Mucosa of stomach (tissue), 1 donor: ENCODE measurements at regions not wholly inside any gene's neighbourhood (a gene's known extent, or its start where the extent isn't known, plus 50 kb on each side); places are given as distances from the start of the nearest gene placed in this dataset.

Source experiments
- H3K27me3 ChIP-seq: one replicate; pipeline ENCODE4 v1.7.0; 2013; ENCODE audit warnings: mild to moderate bottlenecking, low read length; ENCODE audit not compliant: control insufficient read depth, insufficient read depth
- H3K36me3 ChIP-seq: one replicate; pipeline ENCODE4 v1.7.0; 2013; ENCODE audit warnings: low read length; ENCODE audit not compliant: control insufficient read depth, insufficient read depth
- H3K4me1 ChIP-seq: one replicate; pipeline ENCODE4 v1.7.0; 2013; ENCODE audit warnings: mild to moderate bottlenecking, low read length; ENCODE audit not compliant: control insufficient read depth, insufficient read depth
- H3K4me3 ChIP-seq: one replicate; pipeline ENCODE4 v1.7.0; 2013; ENCODE audit warnings: low read length
- H3K9ac ChIP-seq: one replicate; pipeline ENCODE4 v1.7.0; 2013; ENCODE audit warnings: mild to moderate bottlenecking, low read length, moderate library complexity
- H3K9me3 ChIP-seq: one replicate; pipeline ENCODE4 v1.7.0; 2013; ENCODE audit warnings: mild to moderate bottlenecking, low read length, moderate library complexity; ENCODE audit not compliant: control insufficient read depth
- donor health status: Pancreatic carcinoma.

DNA sequence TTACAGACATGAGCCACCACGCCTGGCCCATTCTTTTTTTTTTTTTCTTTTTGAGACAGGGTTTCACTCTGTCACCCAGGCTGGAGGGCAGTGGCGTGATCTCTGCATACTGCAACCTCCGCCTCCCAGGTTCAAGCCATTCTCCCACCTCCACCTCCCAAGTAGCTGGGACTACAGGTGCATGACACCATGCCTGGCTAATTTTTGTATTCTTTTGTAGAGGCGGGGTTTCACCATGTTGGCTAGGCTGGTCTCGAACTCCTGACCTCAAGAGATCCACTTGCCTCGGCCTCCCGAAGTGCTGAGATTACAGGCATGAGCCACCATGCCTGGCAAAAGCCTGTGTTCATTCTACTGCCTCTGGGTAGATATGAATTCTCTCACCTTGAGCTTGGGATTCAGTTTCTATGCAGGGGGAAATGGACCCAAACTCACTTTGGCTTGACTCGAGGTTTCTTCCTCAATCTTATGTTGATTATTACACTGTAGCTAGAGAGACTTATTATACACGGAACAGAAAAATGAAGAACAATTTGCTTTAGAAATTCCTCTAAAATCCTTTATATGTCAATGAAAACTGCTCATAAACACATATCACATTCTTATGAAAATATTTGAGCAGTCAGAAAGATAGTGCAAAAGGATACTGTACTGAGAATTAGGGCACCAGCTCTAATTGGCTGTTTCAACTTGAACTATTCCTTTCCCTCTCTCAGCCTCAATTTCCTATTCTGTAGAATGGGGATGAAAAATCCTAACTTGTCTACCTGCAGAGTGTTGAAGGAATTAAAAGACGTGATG lies 252.3 kb downstream of the MYCN start:
- no peaks in the 10 kb centered on the region for H3K36me3 ChIP-seq
- no peak overlapping the region for H3K9ac ChIP-seq
- H3K4me1 ChIP-seq: peaks cover 29% of the 10 kb centered on the region
- H3K4me3 ChIP-seq: no peak overlapping the region
- H3K9me3 ChIP-seq: no peaks in the 10 kb centered on the region
- no peaks in the 10 kb centered on the region for H3K27me3 ChIP-seq

DNA sequence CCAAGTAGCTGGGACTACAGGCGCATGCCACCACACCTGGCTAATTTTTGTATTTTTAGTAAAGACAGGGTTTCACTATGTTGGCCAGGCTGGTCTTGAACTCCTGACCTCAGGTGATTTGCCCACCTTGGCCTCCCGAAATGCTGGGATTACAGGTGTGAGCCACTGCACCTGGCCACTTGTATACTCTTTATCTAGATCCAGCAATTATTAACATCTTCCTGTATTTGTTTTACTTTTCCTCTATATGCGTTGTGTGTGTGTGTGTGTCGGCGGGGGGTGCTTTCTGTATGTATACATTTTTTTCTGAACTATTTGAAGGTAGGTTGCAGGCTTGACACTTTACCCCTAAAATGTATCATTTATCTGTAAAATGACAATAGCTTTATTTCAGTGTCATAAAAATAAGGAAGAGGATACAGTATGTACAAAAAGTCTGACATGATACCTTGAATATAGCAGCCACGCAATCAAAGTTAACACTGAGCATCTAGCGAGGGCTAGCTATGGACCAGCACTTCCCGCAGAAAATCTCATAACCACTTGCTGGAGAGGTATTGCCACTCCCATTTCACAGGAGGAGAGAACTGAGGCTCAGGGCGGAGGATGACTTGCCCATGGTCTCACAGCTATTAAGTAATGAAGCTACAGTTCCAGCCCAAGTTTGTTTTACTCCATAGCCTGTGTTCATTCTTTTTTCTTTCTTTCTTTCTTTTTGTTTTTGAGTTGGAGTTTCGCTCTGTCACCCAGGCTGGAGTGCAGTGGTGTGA lies 251.3 kb downstream of the MYCN start:
- peaks cover 28% of the 10 kb centered on the region for H3K4me1 ChIP-seq
- H3K9ac ChIP-seq: no peak overlapping the region
- H3K36me3 ChIP-seq: no peaks in the 10 kb centered on the region
- H3K27me3 ChIP-seq: no peaks in the 10 kb centered on the region
- no peaks in the 10 kb centered on the region for H3K9me3 ChIP-seq
- H3K4me3 ChIP-seq: no peak overlapping the region

DNA sequence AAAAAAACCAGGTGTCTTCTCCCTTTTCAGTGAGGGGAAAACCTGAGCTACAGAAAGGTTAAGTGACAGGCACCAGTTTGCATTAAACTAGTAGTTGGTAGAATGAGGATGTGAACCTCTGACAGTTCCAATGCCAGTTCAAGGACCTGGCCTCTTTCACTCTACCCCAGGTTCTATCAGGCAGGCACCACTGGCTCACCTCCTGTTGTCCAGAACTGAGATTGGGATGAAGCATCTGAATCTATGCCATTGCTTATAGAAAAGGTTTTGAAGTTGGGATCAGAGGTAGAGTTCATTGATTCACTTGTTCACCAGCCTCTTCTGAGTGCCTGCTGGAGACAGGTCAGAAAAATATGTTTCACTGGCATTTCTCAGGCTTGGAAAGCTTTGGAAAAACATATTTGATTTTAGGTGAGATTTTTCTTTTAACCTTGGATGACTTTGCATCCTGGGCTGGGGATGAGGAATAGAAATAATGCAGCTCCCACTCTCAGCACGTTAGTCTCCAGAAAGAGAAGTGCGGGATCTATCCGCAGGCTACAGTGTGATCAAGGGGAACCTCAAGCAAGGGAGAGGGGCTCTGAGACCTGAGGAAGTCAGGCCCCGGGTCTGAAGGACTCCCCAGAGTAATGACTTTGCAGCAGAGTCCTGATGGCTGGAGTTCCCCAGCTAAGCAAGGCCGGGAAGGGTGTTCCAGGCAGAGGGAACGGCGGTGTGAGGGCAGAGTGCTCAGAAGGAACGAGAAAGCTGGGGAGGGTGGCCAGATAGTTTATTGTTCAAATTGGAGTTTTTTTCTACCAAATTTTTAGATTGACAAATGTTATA lies 250.3 kb downstream of the MYCN start:
- H3K36me3 ChIP-seq: no peaks in the 10 kb centered on the region
- H3K4me1 ChIP-seq: peaks cover 26% of the 10 kb centered on the region
- no peak overlapping the region for H3K9ac ChIP-seq

DNA sequence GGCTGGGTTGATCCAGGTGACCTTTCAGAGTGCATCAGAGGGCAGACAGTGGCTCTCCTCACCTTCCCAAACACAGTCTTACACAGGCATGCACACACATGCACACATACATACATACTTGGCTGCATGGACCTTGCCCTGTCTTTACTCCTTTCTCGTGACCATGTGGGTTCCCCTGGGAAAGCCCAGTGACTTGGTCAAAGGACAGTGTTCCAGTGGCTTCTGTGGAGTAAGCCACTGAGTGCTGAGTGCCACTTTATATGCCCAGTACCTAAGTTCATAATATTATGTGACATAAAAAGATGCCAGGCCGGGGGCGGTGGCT lies 249.4 kb downstream of the MYCN start:
- H3K9me3 ChIP-seq: no peaks in the 10 kb centered on the region
- H3K4me3 ChIP-seq: no peak overlapping the region
- H3K9ac ChIP-seq: no peak overlapping the region
- H3K4me1 ChIP-seq: peaks cover 26% of the 10 kb centered on the region
- H3K27me3 ChIP-seq: no peaks in the 10 kb centered on the region
- H3K36me3 ChIP-seq: no peaks in the 10 kb centered on the region

More for the DNA sequence above, 250.3 kb downstream of the MYCN start:
- H3K9me3 ChIP-seq: no peaks in the 10 kb centered on the region
- H3K27me3 ChIP-seq: no peaks in the 10 kb centered on the region
- H3K4me3 ChIP-seq: no peak overlapping the region

DNA sequence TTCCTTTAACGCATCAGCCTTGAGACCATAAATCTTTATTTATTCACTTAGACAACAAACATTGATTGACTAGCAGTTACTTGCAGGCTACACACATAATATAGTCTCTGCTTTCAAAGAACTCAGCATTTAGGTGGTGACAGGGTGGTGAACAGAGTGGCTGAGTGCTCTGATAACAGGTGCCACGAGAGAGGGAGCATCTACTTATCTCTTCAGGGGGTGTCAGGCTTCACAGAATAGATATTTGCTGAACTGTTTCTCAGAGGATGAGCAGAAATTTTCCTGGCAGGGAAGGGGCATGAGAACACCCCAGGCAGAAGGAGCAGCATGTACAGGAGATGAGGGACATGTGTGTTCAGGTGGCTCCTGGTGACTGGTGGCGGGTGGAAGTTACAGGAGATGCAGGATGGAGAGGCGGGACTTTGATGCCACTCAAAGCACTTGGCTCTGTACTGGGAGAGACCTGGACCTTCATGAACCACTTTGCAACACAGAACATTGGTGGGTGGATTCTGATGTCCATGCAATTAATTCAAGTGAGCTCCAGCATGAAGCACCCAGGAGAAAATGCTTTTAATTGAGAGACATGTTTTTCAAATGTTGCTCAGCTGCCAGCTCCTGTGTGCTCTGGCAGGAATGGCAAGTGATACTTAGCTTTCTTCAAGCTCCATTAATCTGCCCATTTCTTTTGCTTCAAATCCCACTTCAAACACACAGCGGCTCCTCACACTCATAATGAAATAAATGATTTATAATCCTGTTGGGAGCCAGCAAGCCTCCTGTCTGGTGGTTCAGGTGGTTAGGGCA lies 248.9 kb downstream of the MYCN start:
- Histone ChIP-seq H3K9me3 (no peaks in the 10 kb centered on the region), H3K9ac (no peak overlapping the region), H3K4me3 (no peak overlapping the region), H3K36me3 (no peaks in the 10 kb centered on the region), H3K27me3 (no peaks in the 10 kb centered on the region), H3K4me1 (peaks cover 26% of the 10 kb centered on the region)

DNA sequence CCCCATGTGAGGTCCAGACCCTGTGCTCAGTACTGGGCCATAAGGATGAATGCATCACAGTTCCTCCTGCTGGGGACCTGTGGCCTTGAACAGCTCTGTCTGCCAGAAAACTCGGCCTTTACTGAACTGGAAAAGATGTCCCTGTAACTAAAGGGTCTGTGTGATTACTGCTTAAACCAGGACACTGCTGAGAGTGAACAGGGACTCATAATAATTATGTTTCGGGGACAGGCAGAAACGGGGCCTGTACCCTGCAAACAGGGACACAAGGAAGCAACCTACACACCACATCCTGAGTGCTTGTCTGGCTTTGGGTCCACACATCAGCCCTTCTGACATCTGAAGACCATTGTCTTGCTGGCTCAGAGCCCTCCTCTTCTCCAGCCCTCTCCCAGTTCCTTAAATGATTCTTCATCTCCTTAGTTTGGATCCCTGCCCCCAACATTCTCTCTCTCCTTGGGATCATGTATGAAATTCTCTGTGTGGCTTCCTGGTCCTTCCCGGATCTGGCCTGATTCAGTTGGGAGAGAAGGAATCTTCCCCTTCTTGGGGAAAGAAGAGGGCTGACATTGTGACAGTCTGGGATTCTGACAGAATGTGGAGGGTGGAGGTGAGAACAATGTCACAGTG lies 248.0 kb downstream of the MYCN start:
- Histone ChIP-seq H3K4me3 (no peak overlapping the region), H3K9ac (no peak overlapping the region), H3K27me3 (no peaks in the 10 kb centered on the region), H3K9me3 (no peaks in the 10 kb centered on the region), H3K4me1 (peaks cover 26% of the 10 kb centered on the region), H3K36me3 (no peaks in the 10 kb centered on the region)

DNA sequence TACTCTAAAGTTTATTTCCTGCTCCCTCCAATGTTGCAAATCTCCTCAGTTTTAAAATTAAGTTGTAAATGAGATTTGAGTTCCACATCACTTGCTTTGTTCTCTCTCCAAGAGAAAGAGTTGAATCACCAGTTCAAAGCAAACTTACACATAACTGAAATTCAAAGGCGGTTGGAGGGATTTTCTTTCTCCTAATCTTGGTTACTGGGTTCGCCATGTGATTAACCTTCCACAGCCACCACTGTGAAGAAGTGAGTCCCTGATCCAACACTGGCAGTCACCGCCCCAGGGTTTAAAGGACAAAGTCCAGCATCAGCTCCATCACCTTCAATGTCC lies 247.1 kb downstream of the MYCN start:
- H3K4me3 ChIP-seq: no peak overlapping the region
- peaks cover 19% of the 10 kb centered on the region for H3K4me1 ChIP-seq
- no peaks in the 10 kb centered on the region for H3K36me3 ChIP-seq
- H3K9me3 ChIP-seq: no peaks in the 10 kb centered on the region
- H3K9ac ChIP-seq: no peak overlapping the region
- H3K27me3 ChIP-seq: no peaks in the 10 kb centered on the region

DNA sequence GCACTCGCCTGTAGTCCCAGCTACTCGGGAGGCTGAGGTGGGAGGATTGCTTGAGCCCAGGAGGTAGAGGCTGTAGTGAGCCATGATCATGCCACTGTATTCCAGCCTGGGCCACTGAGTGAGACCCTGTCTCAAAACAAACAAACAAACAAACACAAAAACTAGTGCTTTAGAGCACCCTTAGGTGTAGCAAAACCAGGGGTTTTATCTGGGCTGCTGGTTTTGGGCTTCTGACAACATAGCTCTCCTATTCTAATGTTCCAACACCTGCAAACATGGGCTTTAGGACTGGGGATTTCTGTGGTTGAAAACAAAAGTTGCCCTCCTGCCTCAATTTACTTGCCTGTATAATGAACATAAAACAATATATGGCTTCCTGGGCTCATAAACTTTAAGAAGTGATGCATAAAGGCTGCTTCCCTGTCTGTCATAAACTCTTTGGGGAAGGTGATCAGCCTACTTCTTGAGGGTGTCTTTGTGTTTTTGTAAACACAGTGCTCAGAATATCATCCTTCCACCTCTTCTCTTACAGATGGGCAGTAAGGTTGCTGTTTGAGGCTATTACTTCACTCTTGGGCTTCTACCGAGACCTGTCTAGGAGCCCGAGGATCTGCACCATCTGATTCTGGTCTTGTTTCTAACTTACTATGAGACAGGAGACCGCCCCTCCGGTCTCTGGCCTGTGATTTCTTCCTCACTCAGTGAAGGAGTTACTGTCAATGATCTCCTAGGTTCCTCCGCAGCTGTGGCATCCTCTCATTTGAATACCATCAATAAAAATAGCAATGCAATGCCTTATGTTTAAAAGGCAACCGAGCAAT lies 246.5 kb downstream of the MYCN start:
- H3K27me3 ChIP-seq: no peaks in the 10 kb centered on the region
- no peaks in the 10 kb centered on the region for H3K36me3 ChIP-seq
- peaks cover 19% of the 10 kb centered on the region for H3K4me1 ChIP-seq
- H3K4me3 ChIP-seq: no peak overlapping the region
- no peaks in the 10 kb centered on the region for H3K9me3 ChIP-seq
- no peak overlapping the region for H3K9ac ChIP-seq

DNA sequence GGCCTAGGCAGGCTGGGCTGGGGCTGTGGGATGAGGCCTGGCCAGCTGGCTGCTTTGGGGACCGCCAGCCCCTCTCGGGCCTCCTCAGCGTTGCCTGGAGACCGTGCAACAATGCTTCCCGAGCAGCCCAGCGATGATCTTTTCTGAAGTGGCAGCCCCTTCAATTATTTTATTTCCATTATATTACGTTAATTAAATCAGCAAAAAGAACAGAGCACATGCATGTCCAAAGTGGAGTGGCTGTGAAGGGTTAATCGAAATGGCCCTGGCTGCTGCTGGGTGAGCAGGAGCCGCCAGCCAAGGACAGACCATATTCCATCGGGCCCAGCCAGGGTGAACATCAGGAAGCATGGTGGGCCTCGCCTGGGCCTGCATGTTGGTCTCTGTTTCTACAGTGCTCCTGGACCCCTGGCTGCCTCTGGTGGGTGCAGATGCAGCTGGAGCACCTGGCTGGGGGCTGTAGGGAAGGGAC lies 245.5 kb downstream of the MYCN start:
- H3K9ac ChIP-seq: no peak overlapping the region
- H3K9me3 ChIP-seq: no peaks in the 10 kb centered on the region
- no peaks in the 10 kb centered on the region for H3K36me3 ChIP-seq
- H3K27me3 ChIP-seq: no peaks in the 10 kb centered on the region
- H3K4me1 ChIP-seq: peaks cover 19% of the 10 kb centered on the region
- H3K4me3 ChIP-seq: no peak overlapping the region

DNA sequence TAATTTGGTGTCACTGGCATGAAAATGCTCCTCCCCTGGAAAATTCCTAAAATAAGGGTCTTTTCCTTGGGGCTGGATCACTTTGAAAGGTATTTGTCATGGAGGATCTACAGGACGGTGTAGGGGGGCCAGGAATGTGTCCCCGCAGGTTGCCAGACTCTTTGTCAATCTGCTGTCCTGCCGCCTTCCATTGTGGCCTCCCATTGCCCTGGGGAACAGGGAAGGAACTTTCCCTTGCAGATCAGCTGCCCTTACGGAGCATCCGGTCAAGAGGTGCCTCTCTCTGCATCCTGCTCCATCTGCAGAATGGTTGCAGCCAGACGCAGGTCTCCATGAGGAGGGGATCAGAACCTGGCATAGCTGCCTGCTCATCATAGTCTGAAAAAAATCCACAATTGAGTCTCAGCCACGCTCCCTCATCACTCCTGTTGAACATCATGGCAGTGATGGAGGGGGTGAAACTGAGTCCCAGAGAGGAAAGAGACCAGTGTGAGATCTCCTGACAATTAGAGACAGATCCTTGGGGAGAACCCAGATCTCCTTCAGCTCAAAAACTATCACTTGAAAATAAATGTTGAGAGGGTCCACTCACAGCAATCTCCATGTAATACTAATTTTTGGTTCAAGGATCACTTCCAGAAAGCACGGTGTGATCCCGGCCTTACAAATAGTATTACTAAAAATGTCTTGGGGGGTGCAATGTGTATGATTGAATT lies 244.8 kb downstream of the MYCN start:
- Histone ChIP-seq H3K27me3 (no peaks in the 10 kb centered on the region), H3K9ac (no peak overlapping the region), H3K36me3 (no peaks in the 10 kb centered on the region), H3K9me3 (no peaks in the 10 kb centered on the region), H3K4me1 (peaks cover 24% of the 10 kb centered on the region), H3K4me3 (no peak overlapping the region)
